GM12873 (cell line): ENCODE measurements at regions not wholly inside any gene's neighbourhood (a gene's known extent, or its start where the extent isn't known, plus 50 kb on each side); places are given as distances from the start of the nearest gene placed in this dataset.

Experiments
- TF ChIP-seq, protein P1 (sequence below): IDR thresholded peaks from 2 replicates; pipeline ENCODE4 v1.5.1; 2012; ENCODE audit warnings: low read depth, mild to moderate bottlenecking, moderate library complexity, low read length, control low read depth; ENCODE audit not compliant: insufficient read depth; ENCODE audit errors: missing control alignments

DNA sequence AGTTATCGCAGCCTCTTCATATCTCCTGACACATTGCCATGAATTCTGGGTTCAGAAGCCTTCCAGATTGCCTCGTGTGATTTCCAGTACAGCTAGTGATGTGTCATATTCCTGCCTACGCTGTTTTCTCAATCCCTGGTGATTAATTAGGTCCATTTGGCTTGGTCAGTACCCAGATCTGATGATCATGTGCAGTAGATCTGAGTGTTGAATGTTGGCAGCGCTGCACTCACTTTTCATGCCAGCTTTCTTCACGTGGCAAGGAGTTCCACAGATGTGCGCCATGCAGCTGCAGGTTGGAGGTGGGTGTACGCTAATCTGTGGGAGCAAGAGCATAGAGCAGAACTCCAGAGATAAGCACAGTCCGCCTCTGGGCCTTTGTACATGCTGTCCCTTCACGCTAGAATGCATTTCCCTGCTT lies 86.9 kb upstream of the COL6A5 start:
- TF ChIP-seq, protein P1, sequence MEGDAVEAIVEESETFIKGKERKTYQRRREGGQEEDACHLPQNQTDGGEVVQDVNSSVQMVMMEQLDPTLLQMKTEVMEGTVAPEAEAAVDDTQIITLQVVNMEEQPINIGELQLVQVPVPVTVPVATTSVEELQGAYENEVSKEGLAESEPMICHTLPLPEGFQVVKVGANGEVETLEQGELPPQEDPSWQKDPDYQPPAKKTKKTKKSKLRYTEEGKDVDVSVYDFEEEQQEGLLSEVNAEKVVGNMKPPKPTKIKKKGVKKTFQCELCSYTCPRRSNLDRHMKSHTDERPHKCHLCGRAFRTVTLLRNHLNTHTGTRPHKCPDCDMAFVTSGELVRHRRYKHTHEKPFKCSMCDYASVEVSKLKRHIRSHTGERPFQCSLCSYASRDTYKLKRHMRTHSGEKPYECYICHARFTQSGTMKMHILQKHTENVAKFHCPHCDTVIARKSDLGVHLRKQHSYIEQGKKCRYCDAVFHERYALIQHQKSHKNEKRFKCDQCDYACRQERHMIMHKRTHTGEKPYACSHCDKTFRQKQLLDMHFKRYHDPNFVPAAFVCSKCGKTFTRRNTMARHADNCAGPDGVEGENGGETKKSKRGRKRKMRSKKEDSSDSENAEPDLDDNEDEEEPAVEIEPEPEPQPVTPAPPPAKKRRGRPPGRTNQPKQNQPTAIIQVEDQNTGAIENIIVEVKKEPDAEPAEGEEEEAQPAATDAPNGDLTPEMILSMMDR = no peak

DNA sequence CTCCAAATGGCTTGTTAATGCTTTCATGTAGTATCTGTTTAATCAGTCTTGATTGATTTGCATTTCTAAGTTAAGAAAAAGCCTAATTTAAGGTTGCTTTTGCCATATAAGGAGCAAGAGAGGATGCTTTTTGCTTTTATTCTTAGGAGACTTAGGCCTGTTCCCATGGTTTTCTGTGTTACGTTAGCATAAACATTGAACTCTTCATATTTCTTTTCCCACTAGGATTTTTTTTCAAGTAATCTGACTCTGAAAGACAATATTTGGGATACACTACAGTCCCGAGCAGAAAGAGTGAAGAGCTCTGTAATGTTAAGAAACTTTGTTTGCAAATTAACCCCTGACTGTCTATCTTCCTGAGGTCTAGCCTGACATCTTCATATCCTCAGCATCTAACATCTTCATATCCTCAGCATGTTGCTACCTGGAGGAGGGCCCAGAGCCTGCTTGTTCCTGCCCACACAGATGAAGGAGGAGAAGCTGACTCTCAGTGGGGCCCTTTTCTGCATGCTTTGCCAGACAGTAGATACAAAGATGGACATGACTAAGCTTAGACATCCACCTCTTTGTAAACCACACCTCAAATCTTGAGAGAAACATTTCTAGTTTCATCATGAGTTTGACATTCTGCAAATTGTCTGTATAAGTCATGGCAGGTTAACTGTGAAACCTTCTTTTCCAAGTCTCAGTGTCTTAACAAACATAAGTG lies 86.2 kb upstream of the COL6A5 start:
- TF ChIP-seq, protein P1 = no peak

DNA sequence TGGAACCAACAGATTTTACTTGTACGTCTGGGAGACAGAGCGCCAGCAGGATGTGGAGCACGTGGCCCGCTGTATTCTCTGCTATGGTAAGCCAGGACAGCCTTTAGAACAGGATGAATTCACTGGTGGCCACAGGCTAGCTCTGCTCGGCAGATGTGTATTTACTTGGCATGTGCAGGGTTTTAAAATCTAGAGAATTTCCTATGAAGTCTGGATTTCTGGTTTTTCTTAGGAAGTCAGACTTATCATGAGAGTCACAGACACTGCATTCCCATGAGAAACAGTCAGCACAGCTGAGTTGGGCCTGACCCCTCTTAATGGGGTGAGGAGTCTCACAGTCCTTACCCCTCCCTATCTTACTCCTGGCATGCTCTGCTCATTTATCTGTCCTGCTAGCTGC lies 84.6 kb upstream of the COL6A5 start:
- TF ChIP-seq, protein P1 = no peak

DNA sequence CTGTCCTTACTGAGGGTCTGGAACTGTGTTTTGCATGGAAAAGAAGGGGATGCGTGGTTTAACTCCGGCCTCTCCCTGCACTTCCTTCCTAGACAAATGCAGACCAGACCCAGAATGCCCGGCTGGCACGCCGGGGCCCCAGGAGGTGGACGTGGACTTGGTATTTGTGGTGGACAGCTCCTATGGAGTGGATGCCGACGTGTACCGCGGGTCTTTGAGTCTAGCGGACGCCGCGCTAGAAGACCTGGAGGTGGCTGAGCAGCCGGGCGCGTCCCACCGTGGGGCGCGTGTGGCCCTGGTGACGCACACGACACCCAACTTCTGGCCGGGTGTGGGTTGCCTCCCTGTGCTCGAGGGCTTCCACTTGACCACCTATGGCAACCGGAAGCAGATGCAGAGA lies 81.8 kb upstream of the COL6A5 start:
- TF ChIP-seq, protein P1 = no peak

DNA sequence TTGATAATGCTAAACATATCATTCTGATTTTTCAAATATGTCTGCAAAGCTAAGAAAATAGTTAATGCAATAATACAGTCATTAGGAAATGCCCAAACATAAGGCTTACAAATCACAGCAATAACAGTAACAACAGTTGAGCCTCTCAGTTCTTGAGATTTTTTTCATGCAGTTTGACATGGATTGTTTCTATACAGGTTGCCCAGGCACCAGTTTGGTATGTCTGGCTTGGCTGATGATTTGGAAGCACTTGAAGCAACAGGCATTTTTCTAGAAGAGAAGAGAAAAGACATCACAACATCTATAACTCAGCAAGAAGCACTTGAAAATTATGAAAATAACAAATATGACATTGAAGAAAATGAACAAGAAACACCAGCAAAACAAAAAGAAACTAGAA lies 78.7 kb upstream of the COL6A5 start:
- TF ChIP-seq, protein P1 = no peak

DNA sequence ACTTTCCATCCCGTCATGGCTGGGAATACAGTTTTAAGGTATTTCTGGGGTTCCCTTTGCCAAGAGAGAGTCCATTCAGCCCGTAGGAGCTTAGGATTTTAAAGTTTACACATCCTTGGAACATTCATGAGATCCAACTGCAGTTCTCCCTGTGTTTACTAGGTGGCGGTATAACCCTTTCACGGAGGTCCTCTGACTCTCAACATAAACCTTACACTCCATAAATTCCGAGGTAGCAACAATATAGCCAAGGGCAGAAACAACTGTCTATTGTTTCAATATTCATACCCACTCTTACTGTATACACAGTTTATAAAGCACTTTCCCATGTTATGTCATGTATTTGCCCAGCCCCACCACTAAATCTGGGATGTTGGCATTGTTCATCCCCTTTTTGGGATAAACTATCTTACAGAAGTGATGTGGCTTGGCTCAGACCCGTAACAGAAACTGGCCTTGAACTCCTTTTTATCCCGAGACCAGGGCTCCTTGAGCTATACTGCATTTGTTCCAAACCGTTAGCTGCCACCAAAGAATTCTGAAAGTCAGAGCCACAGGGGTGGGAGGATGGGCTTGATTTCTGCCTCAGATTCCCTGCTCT lies 69.2 kb upstream of the COL6A5 start:
- TF ChIP-seq, protein P1 = peak; percentile 89

DNA sequence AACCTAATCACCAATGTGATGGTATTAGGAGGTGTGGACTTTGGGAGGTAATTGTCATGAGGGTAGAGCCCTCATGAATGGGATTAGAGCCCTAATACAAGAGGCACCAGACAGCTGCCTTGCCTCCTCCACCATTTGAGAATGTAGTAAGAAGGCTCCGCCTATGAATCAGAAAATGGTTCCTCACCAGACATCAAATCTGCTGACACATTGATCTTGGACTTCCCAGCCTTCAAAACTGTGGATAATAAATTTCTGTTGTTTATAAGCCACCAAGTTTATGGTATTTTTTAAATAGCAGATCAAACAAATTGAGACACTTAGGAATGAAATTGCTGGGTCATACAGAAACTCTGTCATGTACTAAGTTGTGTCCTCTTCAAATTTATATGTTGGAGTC lies 56.8 kb upstream of the COL6A5 start:
- TF ChIP-seq, protein P1 = no peak
